ENCODE measurements at regions not wholly inside any gene's neighbourhood (a gene's known extent, or its start where the extent isn't known, plus 50 kb on each side); places are given as distances from the start of the nearest gene placed in this dataset.

DNA sequence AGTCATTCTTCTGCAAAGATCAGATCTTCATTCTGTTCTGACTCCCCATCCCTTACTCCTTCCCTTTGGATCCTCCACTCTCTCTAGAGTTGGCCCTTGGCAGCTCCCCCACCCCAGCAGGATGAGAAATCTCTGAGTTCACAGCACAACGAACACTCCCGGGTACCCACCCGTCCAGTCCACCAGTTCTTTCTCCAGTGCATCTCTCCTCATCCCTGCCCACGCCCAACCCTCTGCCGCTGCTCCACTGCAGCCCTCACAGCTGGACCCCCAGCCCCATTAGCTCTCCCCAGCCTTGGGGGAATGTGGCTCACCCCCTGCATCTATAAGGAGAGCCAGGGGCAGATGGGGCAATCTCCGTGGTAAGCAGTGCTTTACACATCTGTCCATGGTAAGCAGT, 125.7 kb downstream of the MATN1 start:
- Mint-ChIP-seq H3K27ac (no peak overlapping the region), H3K27me3 (peaks cover 9% of the 10 kb centered on the region), H3K9me3 (no peaks in the 10 kb centered on the region), H3K4me3 (no peak overlapping the region), H3K4me1 (no peaks in the 10 kb centered on the region), H3K36me3 (ENCODE audit: low read depth) (no peaks in the 10 kb centered on the region)
- ChIA-PET CTCF (no interaction called here), POLR2A (no interaction called here)
- no peak for DNase-seq

DNA sequence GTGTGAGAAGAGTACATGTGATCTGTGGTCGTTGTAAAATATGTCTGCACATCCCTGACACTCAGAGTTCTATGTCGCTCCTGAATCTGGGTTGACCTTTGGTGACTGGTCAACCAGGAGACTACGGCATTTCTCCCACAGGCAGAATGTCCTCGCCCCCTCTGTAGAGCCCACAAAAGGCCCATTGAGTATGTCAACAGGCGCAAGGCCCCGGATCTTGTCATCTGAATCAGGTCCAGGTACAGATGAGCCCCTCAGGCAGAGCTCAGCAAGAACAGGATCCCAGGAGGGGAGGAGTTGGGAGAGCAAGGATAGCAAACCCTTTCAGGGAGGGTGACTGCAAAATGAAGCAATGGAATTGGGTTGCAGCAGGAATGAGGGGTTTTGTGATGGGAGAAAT, 126.5 kb downstream of the MATN1 start:
- Mint-ChIP-seq H3K27me3 (peaks cover 16% of the 10 kb centered on the region), H3K36me3 (ENCODE audit: low read depth) (no peaks in the 10 kb centered on the region), H3K9me3 (no peaks in the 10 kb centered on the region), H3K27ac (no peak overlapping the region), H3K4me3 (no peak overlapping the region), H3K4me1 (no peaks in the 10 kb centered on the region)
- no peak for DNase-seq
- POLR2A ChIA-PET, result no interaction called here
- CTCF ChIA-PET, result no interaction called here

DNA sequence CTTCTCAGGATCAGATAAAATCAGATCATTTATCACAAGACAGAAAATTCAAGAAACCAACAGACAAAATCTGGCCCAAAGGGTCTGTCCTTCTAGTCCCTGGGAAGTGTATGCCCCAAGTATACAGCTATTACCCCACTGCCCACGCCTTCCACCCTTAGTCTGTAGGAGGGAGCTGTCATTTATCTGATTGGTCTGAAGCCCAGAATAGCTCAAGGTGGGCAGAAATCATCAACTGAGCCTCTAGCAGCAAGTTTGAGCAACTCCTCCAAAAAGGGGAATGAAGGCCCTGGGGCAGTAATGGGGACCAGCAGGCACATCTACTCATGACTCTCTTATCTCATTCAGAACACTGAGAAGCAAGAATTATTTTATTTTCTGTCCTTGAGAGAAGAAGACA, 126.9 kb downstream of the MATN1 start:
- DNase-seq, result no peak
- H3K4me3 Mint-ChIP-seq, result no peak overlapping the region
- ChIA-PET POLR2A (no interaction called here), CTCF (no interaction called here)
- H3K4me1 Mint-ChIP-seq, result no peaks in the 10 kb centered on the region
- no peak overlapping the region for H3K27ac Mint-ChIP-seq
- no peaks in the 10 kb centered on the region for H3K36me3 Mint-ChIP-seq (ENCODE audit: low read depth)
- peaks cover 18% of the 10 kb centered on the region for H3K27me3 Mint-ChIP-seq
- H3K9me3 Mint-ChIP-seq, result no peaks in the 10 kb centered on the region

DNA sequence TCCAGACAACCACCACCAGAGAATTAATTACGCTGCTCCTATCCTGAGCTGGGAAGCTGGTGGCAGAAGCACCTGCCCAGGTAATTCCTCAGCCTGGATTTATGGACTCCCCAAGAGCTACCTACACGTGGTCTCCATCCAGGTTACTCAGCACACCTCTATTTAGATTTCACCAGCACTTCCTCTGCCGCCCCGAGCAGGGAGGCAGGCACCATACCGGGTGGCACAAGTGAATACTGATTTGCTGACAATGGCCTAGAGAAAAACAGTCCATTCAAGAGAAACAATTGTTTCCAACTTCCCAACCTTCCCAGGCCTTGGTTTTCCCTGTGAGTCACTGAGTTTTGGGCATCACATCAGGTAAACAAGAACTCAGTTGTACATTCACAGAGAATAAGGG, 134.3 kb downstream of the MATN1 start:
- DNase-seq, result no peak
- H3K27me3 Mint-ChIP-seq, result peaks cover 30% of the 10 kb centered on the region
- H3K4me3 Mint-ChIP-seq, result no peak overlapping the region
- H3K36me3 Mint-ChIP-seq (ENCODE audit: low read depth), result no peaks in the 10 kb centered on the region
- no peak overlapping the region for H3K27ac Mint-ChIP-seq
- ChIA-PET POLR2A (no interaction called here), CTCF (no interaction called here)
- H3K4me1 Mint-ChIP-seq, result no peaks in the 10 kb centered on the region
- no peaks in the 10 kb centered on the region for H3K9me3 Mint-ChIP-seq

DNA sequence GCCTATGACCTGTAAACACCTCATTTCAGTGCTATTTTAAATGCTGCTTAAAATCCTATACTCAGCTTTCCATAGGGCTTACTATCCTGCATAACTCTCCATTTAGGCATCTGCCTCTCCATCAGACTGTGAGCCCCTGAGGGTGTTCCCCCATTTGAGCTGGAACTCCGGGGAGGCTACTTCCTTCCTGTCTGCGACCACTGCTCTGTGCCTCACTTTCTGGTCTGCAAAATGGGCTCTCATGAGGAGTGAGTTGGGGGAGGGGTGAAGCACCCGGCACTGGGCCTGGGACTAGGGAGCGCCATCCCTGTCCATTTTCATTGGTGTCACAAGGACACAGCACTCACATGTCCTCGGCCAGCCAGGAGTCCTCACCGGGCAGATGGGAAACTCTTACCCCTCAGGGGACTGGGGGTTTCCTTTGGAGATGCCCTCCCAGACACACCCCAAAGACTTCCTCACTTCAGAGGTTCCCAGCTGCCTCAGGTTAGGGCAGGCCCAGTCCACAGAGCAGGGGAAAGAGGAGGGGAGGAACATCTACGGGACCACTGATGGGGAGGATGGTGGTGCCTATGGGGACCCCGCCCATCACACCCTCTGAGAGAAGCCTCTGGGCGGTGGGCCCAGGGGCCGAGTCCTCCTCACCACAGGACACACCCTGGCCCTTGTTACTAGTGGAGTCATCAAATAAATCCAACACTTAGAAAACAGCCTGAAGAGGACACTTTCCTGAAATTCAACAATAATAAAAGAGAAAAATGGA, 134.9 kb downstream of the MATN1 start:
- Mint-ChIP-seq H3K27ac (no peak overlapping the region), H3K27me3 (peaks cover 26% of the 10 kb centered on the region), H3K4me1 (no peaks in the 10 kb centered on the region), H3K36me3 (ENCODE audit: low read depth) (no peaks in the 10 kb centered on the region), H3K4me3 (no peak overlapping the region), H3K9me3 (no peaks in the 10 kb centered on the region)
- DNase-seq, result no peak
- CTCF ChIA-PET, result no interaction called here
- POLR2A ChIA-PET, result no interaction called here

DNA sequence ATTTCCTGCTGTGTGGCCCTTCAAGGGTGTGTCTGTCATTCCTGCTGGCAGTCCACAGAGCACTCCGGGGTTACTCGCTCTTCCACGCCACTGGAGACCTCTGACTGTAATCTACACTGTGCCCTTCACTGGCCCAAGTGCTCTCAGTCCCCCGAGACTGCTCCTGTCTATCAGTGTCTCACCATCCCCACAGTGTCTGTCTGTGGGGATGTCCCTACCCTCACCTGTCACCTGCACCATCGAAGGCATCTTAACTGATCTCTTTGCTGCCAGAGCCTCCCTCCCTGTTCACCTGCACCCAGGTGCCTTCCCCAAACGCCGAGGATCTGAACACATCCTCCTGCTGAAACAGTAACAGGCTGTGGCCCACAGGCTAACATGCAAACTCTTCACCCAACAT, 136.7 kb downstream of the MATN1 start:
- Mint-ChIP-seq H3K27ac (no peak overlapping the region), H3K4me1 (no peaks in the 10 kb centered on the region), H3K4me3 (no peak overlapping the region), H3K27me3 (peaks cover 22% of the 10 kb centered on the region), H3K9me3 (peaks cover 6% of the 10 kb centered on the region), H3K36me3 (ENCODE audit: low read depth) (no peaks in the 10 kb centered on the region)
- POLR2A ChIA-PET, result no interaction called here
- DNase-seq, result no peak
- CTCF ChIA-PET, result no interaction called here

DNA sequence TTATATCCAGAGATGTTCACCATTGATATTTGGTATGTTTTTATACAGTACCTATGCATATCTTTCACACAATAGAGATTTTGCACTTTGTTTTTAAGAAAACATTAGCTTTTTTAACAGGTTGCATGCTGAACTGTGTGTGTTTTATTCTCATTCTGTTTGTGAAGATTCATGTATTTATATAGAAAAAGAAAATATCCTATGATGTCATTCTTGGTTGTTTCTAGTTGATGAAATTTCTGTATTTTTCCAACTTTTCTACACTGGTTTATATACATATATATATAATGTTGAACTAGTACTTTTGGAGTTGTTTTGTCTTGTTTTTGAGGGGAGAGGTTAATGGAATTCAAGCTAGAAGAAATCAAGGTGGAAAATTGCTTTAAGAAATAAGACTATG, 143.8 kb downstream of the MATN1 start:
- CTCF ChIA-PET, result no interaction called here
- H3K27ac Mint-ChIP-seq, result no peak overlapping the region

DNA sequence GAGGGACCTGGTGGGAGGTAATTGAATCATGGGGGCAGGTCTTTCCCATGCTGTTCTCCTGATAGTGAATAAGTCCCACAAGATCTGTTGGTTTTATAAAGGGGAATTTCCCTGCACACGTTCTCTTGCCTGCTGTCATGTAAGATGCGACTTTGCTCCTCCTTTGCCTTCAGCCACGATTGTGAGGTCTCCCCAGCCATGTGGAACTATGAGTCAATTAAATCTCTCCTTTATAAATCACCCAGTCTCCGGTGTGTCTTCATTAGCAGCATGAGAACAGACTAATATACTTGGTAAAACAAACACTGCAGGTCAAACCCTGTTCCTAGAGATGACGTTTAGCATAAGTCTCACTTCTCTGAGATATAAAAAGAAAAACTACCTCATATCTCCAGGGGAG, 148.3 kb downstream of the MATN1 start:
- DNase-seq, result no peak
- CTCF ChIA-PET, result no interaction called here
- Mint-ChIP-seq H3K9me3 (no peaks in the 10 kb centered on the region), H3K36me3 (ENCODE audit: low read depth) (no peaks in the 10 kb centered on the region), H3K27ac (no peak overlapping the region), H3K27me3 (peaks cover 4% of the 10 kb centered on the region), H3K4me1 (no peaks in the 10 kb centered on the region), H3K4me3 (no peak overlapping the region)
- POLR2A ChIA-PET, result no interaction called here

More for the DNA sequence above, 143.8 kb downstream of the MATN1 start:
- no peak for DNase-seq
- Mint-ChIP-seq H3K4me3 (no peak overlapping the region), H3K27me3 (peaks cover 11% of the 10 kb centered on the region), H3K9me3 (peaks cover 6% of the 10 kb centered on the region), H3K36me3 (ENCODE audit: low read depth) (no peaks in the 10 kb centered on the region), H3K4me1 (no peaks in the 10 kb centered on the region)
- POLR2A ChIA-PET, result no interaction called here

DNA sequence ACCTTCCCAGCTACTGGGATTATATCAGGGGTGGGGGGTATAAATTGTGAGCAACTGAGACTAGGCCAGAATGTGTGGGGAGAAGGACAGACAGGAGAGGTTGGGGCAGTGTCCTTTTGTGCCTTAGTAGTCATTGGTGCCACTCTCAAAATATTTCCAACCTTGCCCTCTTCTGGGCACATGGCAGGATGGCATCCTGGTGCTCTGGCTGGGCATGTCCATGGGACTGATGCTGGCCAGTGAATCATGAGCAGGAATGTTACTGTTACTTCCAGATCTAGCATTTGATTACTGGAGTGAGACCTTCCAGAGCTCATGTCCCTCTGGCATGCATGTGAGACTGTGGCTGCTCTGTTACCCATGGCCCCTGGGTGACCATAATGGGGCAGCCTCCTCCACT, 151.2 kb downstream of the MATN1 start:
- Mint-ChIP-seq H3K27ac (no peak overlapping the region), H3K4me1 (no peaks in the 10 kb centered on the region), H3K4me3 (no peak overlapping the region), H3K9me3 (no peaks in the 10 kb centered on the region), H3K36me3 (ENCODE audit: low read depth) (no peaks in the 10 kb centered on the region), H3K27me3 (peaks cover 5% of the 10 kb centered on the region)
- ChIA-PET POLR2A (no interaction called here), CTCF (no interaction called here)
- DNase-seq, result no peak

DNA sequence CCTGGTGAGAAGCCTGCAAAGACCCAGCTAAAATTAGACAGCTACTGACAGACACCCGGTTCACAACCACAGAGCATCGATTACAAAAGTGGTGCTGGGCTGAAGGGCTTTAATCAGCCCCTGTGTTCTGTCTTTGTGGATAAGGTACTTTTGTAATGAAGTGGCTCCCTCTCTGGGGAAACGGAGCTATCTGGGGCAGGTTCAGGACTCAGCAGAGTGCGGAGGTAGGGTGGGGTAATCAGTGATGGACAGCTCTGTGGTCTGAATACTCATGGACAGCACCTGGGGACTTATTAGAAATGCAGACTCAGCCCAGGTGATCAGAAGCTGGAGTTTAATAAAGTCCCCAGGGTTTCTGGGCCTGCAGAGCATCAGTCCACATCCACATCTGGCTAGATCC, 152.0 kb downstream of the MATN1 start:
- Mint-ChIP-seq H3K27ac (no peak overlapping the region), H3K9me3 (no peaks in the 10 kb centered on the region), H3K27me3 (peaks cover 5% of the 10 kb centered on the region), H3K4me3 (no peak overlapping the region), H3K4me1 (no peaks in the 10 kb centered on the region), H3K36me3 (ENCODE audit: low read depth) (no peaks in the 10 kb centered on the region)
- DNase-seq, result no peak
- POLR2A ChIA-PET, result no interaction called here
- CTCF ChIA-PET, result no interaction called here

DNA sequence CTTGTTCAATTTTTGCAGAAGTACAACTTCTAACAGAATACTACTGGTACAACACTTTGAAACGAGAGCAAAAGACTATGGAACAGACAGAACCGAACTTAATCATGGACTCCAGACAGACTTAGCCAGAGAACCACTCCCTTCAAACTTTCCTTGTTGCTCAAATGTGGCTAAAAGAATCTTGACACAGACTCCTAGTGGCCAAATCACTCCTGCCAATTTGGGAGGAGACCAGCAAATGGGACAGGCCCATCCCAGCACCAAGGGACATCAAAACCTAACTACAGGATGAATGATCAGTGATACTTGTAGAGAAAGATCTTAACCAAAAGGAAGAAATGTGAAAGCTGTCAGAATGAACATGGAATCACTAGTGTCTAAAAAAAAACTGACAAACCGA, 154.0 kb downstream of the MATN1 start:
- Mint-ChIP-seq H3K4me3 (no peak overlapping the region), H3K36me3 (ENCODE audit: low read depth) (no peaks in the 10 kb centered on the region), H3K27me3 (peaks cover 9% of the 10 kb centered on the region), H3K27ac (no peak overlapping the region), H3K4me1 (no peaks in the 10 kb centered on the region), H3K9me3 (no peaks in the 10 kb centered on the region)
- no peak for DNase-seq
- ChIA-PET POLR2A (no interaction called here), CTCF (no interaction called here)

DNA sequence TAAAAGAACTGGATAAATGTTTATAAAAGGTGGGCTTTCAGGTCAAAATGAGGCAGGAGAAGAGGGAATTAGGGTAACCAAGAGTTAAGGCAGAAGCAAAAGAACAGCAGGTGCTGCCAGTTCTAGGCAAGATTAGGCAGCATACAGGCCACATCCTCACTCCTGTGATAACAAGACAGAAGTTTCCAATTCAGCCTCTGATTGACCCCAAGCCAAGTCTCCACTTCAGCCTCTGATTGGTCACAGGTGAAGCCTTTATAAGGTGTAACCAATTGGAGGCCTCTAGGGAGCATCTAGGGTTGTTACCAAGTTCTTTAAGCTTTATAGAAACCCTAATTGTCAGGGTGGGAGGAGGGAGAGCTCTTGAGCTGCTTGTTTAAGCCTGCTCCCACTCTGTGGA, 160.8 kb downstream of the MATN1 start:
- H3K27me3 Mint-ChIP-seq, result peaks cover 13% of the 10 kb centered on the region
- DNase-seq, result no peak
- H3K4me3 Mint-ChIP-seq, result no peak overlapping the region
- peaks cover 12% of the 10 kb centered on the region for H3K9me3 Mint-ChIP-seq
- ChIA-PET POLR2A (no interaction called here), CTCF (no interaction called here)
- H3K36me3 Mint-ChIP-seq (ENCODE audit: low read depth), result no peaks in the 10 kb centered on the region
- H3K27ac Mint-ChIP-seq, result no peak overlapping the region
- H3K4me1 Mint-ChIP-seq, result no peaks in the 10 kb centered on the region

DNA sequence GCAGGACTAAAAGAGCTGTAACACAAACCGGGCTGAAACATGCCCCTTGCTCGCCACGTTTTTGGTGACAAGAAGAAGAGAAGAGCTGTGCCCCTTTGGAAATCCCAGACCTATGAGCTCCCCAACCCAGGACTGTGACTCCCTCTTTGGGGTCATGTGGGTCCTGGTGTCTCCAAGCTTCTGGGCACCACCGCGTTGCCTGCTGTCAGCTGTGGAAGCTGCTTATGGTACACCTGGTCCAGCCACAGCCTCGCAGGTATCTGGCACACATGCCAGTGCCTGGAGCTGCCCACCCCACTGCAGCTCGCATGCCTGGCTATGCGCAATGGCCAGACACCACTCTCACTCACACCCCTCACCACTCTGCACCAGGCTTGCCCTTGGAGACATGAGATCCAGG, 171.8 kb downstream of the MATN1 start:
- Mint-ChIP-seq H3K9me3 (no peaks in the 10 kb centered on the region), H3K4me1 (no peaks in the 10 kb centered on the region), H3K4me3 (no peak overlapping the region), H3K27me3 (no peaks in the 10 kb centered on the region), H3K36me3 (ENCODE audit: low read depth) (no peaks in the 10 kb centered on the region), H3K27ac (no peak overlapping the region)
- CTCF ChIA-PET, result no interaction called here
- POLR2A ChIA-PET, result no interaction called here
- DNase-seq, result no peak

DNA sequence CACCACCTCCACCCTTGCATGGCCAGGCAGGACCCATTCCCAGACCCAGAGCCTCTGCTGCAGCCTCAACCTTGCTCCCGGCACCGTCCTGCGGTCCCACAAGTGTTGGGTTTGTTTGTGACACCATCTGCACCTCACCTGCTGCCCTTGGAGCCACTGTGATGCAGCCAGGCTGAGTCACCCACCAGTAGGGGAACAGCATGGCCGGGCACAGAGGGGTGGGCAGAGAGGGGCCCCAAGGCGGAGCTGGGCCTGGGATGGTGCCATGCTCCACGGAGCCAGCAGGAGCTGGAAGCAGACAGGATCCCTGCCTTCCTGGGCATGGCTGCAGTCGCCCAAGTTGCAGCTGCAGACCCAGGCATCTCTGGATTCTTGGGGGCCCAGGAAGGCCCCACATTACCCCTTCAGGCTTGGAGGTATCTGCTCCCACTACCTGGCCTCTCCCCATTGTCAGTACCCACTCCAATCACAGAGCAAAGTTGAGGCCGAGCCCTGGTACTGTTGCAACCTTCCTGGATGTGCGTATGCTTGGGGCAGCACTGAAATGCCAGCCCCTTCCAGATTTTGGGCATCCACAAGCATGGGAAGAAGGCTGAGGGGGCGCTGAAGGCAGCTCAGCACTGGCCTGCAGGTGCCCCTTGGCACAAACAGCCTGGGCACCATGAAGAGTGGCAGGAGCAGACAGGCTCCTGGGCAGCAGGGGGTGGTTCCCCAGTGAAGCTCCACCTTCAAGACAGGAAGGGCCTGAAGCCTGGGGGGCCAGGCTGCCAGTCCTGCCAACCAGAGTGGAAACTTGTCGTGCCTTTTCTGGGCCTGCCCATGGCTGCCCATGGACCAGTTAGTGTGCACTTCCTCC, 172.8 kb downstream of the MATN1 start:
- H3K9me3 Mint-ChIP-seq, result no peaks in the 10 kb centered on the region
- no peak overlapping the region for H3K27ac Mint-ChIP-seq
- H3K4me3 Mint-ChIP-seq, result no peak overlapping the region
- ChIA-PET CTCF (no interaction called here), POLR2A (no interaction called here)
- peaks cover 3% of the 10 kb centered on the region for H3K27me3 Mint-ChIP-seq
- no peaks in the 10 kb centered on the region for H3K4me1 Mint-ChIP-seq
- no peak for DNase-seq
- H3K36me3 Mint-ChIP-seq (ENCODE audit: low read depth), result no peaks in the 10 kb centered on the region
